ENCODE measurements at regions not wholly inside any gene's neighbourhood (a gene's known extent, or its start where the extent isn't known, plus 50 kb on each side); places are given as distances from the start of the nearest gene placed in this dataset.

DNA sequence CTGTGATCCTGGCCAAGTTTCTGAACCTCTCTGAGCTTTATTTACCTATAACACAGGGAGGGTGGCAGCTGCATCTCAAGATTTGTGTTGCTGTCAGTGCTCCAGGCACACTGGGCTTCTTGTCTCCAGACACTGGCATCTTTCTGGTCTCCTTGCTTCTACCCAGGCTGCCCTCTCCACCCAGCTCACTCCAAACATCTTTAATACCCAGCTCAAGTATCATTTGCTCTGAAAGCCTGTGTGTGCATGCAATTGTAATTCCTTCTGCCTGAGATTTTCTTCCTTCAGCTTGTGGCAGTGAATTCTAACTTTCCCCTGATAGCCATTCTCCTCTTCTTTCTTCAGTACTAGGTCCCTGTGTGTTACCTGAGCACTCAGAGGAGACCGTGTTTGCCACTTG lies 50.7 kb upstream of the USP7 start:
- ATAC-seq (no peak), DNase-seq (ENCODE audit: low read depth, low spot score) (no peak)
- CTCF ChIA-PET, result interaction anchor here (1.6 kb wide), 1 partner anchor 19 kb away, joined by 4 read pairs; no protein-coding TSS in a partner anchor
- TF ChIP-seq SRF (IDR thresholded peaks at IDR 0.05; ENCODE audit: low read depth), result no peak
- no peak for TF ChIP-seq POLR2AphosphoS5 (IDR thresholded peaks at IDR 0.05; ENCODE audit: low read depth, low read length)
- TF ChIP-seq ELF1 (IDR thresholded peaks at IDR 0.05; ENCODE audit: borderline replicate concordance, low read depth), result no peak
- no peak for TF ChIP-seq CEBPB (IDR thresholded peaks at IDR 0.05; ENCODE audit: low read depth)
- TF ChIP-seq, protein P1, sequence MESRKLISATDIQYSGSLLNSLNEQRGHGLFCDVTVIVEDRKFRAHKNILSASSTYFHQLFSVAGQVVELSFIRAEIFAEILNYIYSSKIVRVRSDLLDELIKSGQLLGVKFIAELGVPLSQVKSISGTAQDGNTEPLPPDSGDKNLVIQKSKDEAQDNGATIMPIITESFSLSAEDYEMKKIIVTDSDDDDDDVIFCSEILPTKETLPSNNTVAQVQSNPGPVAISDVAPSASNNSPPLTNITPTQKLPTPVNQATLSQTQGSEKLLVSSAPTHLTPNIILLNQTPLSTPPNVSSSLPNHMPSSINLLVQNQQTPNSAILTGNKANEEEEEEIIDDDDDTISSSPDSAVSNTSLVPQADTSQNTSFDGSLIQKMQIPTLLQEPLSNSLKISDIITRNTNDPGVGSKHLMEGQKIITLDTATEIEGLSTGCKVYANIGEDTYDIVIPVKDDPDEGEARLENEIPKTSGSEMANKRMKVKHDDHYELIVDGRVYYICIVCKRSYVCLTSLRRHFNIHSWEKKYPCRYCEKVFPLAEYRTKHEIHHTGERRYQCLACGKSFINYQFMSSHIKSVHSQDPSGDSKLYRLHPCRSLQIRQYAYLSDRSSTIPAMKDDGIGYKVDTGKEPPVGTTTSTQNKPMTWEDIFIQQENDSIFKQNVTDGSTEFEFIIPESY (IDR thresholded peaks at IDR 0.05; ENCODE audit: extremely low read depth, insufficient replicate concordance, low read length), result no peak
- no peak for TF ChIP-seq JUND (IDR thresholded peaks at IDR 0.05)
- TF ChIP-seq, protein P2, sequence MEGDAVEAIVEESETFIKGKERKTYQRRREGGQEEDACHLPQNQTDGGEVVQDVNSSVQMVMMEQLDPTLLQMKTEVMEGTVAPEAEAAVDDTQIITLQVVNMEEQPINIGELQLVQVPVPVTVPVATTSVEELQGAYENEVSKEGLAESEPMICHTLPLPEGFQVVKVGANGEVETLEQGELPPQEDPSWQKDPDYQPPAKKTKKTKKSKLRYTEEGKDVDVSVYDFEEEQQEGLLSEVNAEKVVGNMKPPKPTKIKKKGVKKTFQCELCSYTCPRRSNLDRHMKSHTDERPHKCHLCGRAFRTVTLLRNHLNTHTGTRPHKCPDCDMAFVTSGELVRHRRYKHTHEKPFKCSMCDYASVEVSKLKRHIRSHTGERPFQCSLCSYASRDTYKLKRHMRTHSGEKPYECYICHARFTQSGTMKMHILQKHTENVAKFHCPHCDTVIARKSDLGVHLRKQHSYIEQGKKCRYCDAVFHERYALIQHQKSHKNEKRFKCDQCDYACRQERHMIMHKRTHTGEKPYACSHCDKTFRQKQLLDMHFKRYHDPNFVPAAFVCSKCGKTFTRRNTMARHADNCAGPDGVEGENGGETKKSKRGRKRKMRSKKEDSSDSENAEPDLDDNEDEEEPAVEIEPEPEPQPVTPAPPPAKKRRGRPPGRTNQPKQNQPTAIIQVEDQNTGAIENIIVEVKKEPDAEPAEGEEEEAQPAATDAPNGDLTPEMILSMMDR (IDR thresholded peaks at IDR 0.05 in 2 of 3, conservative IDR thresholded peaks at IDR 0.05 in 1 of 3; ENCODE audit: borderline replicate concordance in 1 of 3, insufficient read depth in 1 of 3, low read depth in 2 of 3, low read length in 2 of 3), result no peak
- no peak for TF ChIP-seq EGR1 (IDR thresholded peaks at IDR 0.05; ENCODE audit: low read depth)
- TF ChIP-seq SIN3A (IDR thresholded peaks at IDR 0.05; ENCODE audit: low read depth), result no peak
- TF ChIP-seq YY1 (IDR thresholded peaks at IDR 0.05; ENCODE audit: extremely low read depth, insufficient replicate concordance, low read depth, low read length), result no peak
- no peak for TF ChIP-seq FOSL1 (IDR thresholded peaks at IDR 0.05; ENCODE audit: low read depth)
- no peak for TF ChIP-seq ZFX (IDR thresholded peaks at IDR 0.05)
- no peak for TF ChIP-seq EZH2 (IDR thresholded peaks at IDR 0.05)
- no peaks in the 10 kb centered on the region for H4K20me1 ChIP-seq (ENCODE audit: insufficient read depth)
- H3K4me1 ChIP-seq (ENCODE audit: control insufficient read depth in 1 of 2, insufficient read depth in 2 of 2, low read length in 2 of 2), result no peaks in the 10 kb centered on the region
- POLR2A ChIA-PET, result no interaction called here
- peaks cover 4 to 9% of the 10 kb centered on the region in 2 experiments; a peak in 1 of 4 replicates for H3K9me3 ChIP-seq (ENCODE audit: control insufficient read depth in 1 of 2, insufficient read depth in 1 of 2, low read depth in 1 of 2, low read length in 2 of 2)
- H3K27me3 ChIP-seq (ENCODE audit: insufficient read depth, low read length), result no peaks in the 10 kb centered on the region
- no peak overlapping the region for H3K4me3 ChIP-seq (replicated peaks in 1 of 2; ENCODE audit: low read depth in 1 of 2, low read length in 2 of 2)
- H3K9me2 ChIP-seq (ENCODE audit: insufficient read depth), result no peaks in the 10 kb centered on the region
- H3K9ac ChIP-seq (ENCODE audit: low read length), result no peak overlapping the region
- RAD21 ChIA-PET (ENCODE audit: low non-redundant PET in 1 of 2, low total read pairs in 2 of 2, uncharacterized antibody in 2 of 2, unreplicated experiment in 2 of 2), result no interaction called here
- intact Hi-C loops (cut with micrococcal nuclease), result no loop called here
- no peak overlapping the region for H3K4me2 ChIP-seq (ENCODE audit: low read length)
- no peak overlapping the region for H2AFZ ChIP-seq (ENCODE audit: low read depth, low read length, poor library complexity, severe bottlenecking)
- H3K36me3 ChIP-seq (ENCODE audit: control insufficient read depth in 1 of 2, insufficient read depth in 2 of 2, low read length in 2 of 2), result no peaks in the 10 kb centered on the region
- no peaks in the 10 kb centered on the region for H3K79me2 ChIP-seq (ENCODE audit: insufficient read depth, low read length)
- no peak overlapping the region for H3K27ac ChIP-seq (ENCODE audit: low read depth, low read length)
- no TSS peak for BruUV-seq (replicated peaks)

All from HCT116 (cell line).